ENCODE measurements at regions not wholly inside any gene's neighbourhood (a gene's known extent, or its start where the extent isn't known, plus 50 kb on each side); places are given as distances from the start of the nearest gene placed in this dataset.

GRCh38 chr12:124481772-124482566, 85.4 kb downstream of the NCOR2 start:
- no peaks in the 10 kb centered on the region for H3K27me3 Mint-ChIP-seq (ENCODE audit: low read depth)
- ChIA-PET CTCF (interaction anchor here (1.1 kb wide), 1 partner anchor 269 kb away, joined by 3 read pairs; no protein-coding TSS in a partner anchor), POLR2A (no interaction called here)
- H3K4me1 Mint-ChIP-seq, result peaks cover 6% of the 10 kb centered on the region; the same call in 1 of the 2 replicates
- H3K4me3 Mint-ChIP-seq, result no peak overlapping the region
- H3K9me3 Mint-ChIP-seq, result no peaks in the 10 kb centered on the region
- no peak for DNase-seq (ENCODE audit: low spot score)
- ATAC-seq, result no peak
- H3K27ac Mint-ChIP-seq, result peak overlapping the region; percentile 83
- peaks cover 30% of the 10 kb centered on the region for H3K36me3 Mint-ChIP-seq
- TF ChIP-seq SOX15 (CRISPR knock-in tag; IDR thresholded peaks at IDR 0.05), result no peak
- no peak for TF ChIP-seq ZBTB21 (CRISPR knock-in tag; IDR thresholded peaks at IDR 0.05; ENCODE audit: borderline replicate concordance)
- TF ChIP-seq, protein P1, sequence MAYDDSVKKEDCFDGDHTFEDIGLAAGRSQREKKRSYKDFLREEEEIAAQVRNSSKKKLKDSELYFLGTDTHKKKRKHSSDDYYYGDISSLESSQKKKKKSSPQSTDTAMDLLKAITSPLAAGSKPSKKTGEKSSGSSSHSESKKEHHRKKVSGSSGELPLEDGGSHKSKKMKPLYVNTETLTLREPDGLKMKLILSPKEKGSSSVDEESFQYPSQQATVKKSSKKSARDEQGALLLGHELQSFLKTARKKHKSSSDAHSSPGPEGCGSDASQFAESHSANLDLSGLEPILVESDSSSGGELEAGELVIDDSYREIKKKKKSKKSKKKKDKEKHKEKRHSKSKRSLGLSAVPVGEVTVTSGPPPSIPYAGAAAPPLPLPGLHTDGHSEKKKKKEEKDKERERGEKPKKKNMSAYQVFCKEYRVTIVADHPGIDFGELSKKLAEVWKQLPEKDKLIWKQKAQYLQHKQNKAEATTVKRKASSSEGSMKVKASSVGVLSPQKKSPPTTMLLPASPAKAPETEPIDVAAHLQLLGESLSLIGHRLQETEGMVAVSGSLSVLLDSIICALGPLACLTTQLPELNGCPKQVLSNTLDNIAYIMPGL (CRISPR knock-in tag; IDR thresholded peaks at IDR 0.05), result no peak
- no peak for TF ChIP-seq SMAD4 (CRISPR knock-in tag; IDR thresholded peaks at IDR 0.05)
- TF ChIP-seq ZNF416 (CRISPR knock-in tag; IDR thresholded peaks at IDR 0.05), result no peak
- no peak for TF ChIP-seq ATF6 (CRISPR knock-in tag; IDR thresholded peaks at IDR 0.05)
- no peak for TF ChIP-seq PRDM15 (CRISPR knock-in tag; IDR thresholded peaks at IDR 0.05)
- TF ChIP-seq USF1 (CRISPR knock-in tag; IDR thresholded peaks at IDR 0.05), result no peak

DNA sequence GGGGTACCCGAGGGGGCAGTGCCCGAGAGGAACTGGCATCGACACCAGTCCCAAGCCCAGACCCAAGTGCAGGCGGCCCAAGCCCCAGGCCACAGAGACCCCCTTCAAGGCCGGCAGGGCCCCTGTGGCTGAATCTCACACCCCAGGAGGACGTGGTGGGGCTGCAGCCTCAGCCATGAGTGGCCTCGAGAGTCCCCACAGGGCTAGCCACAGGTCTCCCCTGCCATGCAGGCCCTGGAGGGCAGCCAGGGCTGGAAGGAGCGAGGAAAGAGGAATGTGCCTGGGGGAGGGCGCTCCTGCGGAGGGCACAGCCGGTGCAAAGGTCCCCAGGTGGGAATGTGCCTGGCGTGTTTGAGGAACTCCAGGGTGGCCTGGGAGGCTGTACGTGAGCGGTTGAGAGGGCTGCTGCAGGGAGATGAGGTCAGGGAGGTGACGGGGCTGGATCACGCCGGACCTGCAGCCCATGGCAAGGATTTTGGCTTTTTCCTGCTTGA, 86.1 kb downstream of the NCOR2 start:
- Mint-ChIP-seq H3K9me3 (no peaks in the 10 kb centered on the region), H3K36me3 (peaks cover 36% of the 10 kb centered on the region), H3K4me1 (peaks cover 6% of the 10 kb centered on the region; the same call in 1 of the 2 replicates), H3K4me3 (no peak overlapping the region), H3K27me3 (ENCODE audit: low read depth) (no peaks in the 10 kb centered on the region), H3K27ac (peak overlapping the region; percentile 83)
- ATAC-seq, result no peak
- POLR2A ChIA-PET, result no interaction called here
- DNase-seq (ENCODE audit: low spot score), result no peak
- CTCF ChIA-PET, result interaction anchor here (1.1 kb wide), 1 partner anchor 270 kb away, joined by 3 read pairs; no protein-coding TSS in a partner anchor
- TF ChIP-seq ZNF416 (CRISPR knock-in tag; IDR thresholded peaks at IDR 0.05) (no peak), FOXK1 (CRISPR knock-in tag; IDR thresholded peaks at IDR 0.05) (no peak), ZNF219 (CRISPR knock-in tag; IDR thresholded peaks at IDR 0.05; ENCODE audit: borderline replicate concordance) (no peak), FOXP1 (CRISPR knock-in tag; IDR thresholded peaks at IDR 0.05; ENCODE audit: borderline replicate concordance) (no peak), MXD4 (CRISPR knock-in tag; IDR thresholded peaks at IDR 0.05; ENCODE audit: borderline replicate concordance) (no peak), PRRX2 (CRISPR knock-in tag; IDR thresholded peaks at IDR 0.05) (no peak), NFYB (CRISPR knock-in tag; conservative IDR thresholded peaks at IDR 0.05; ENCODE audit: low read depth) (no peak), ERG (CRISPR knock-in tag; IDR thresholded peaks at IDR 0.05) (no peak)
- TF ChIP-seq, protein P2, sequence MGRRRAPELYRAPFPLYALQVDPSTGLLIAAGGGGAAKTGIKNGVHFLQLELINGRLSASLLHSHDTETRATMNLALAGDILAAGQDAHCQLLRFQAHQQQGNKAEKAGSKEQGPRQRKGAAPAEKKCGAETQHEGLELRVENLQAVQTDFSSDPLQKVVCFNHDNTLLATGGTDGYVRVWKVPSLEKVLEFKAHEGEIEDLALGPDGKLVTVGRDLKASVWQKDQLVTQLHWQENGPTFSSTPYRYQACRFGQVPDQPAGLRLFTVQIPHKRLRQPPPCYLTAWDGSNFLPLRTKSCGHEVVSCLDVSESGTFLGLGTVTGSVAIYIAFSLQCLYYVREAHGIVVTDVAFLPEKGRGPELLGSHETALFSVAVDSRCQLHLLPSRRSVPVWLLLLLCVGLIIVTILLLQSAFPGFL (CRISPR knock-in tag; IDR thresholded peaks at IDR 0.05; ENCODE audit: borderline replicate concordance), result no peak
- TF ChIP-seq, protein P3, sequence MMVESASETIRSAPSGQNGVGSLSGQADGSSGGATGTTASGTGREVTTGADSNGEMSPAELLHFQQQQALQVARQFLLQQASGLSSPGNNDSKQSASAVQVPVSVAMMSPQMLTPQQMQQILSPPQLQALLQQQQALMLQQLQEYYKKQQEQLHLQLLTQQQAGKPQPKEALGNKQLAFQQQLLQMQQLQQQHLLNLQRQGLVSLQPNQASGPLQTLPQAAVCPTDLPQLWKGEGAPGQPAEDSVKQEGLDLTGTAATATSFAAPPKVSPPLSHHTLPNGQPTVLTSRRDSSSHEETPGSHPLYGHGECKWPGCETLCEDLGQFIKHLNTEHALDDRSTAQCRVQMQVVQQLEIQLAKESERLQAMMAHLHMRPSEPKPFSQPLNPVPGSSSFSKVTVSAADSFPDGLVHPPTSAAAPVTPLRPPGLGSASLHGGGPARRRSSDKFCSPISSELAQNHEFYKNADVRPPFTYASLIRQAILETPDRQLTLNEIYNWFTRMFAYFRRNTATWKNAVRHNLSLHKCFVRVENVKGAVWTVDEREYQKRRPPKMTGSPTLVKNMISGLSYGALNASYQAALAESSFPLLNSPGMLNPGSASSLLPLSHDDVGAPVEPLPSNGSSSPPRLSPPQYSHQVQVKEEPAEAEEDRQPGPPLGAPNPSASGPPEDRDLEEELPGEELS (CRISPR knock-in tag; IDR thresholded peaks at IDR 0.05), result no peak

Data from WTC11 (cell line).